HCT116 (cell line): ENCODE measurements at regions not wholly inside any gene's neighbourhood (a gene's known extent, or its start where the extent isn't known, plus 50 kb on each side); places are given as distances from the start of the nearest gene placed in this dataset.

ENCODE experiments used
- ATAC-seq: fragments of 200-7000 bp; cut with Tn5 transposase; 2 replicates; pipeline ENCODE4 v1.9.1; 2020; ENCODE audit warnings: mild to moderate bottlenecking, moderate library complexity
- BruUV-seq: library from RNA; stranded (reverse); fragments of 400-500 nt; replicated peaks from 2 replicates; lab custom pipeline; 2021; lab: Mats Ljungman, UMichigan
- CTCF ChIA-PET: fragments of 300-600 bp; sonication (Branson Sonifier 250); formaldehyde crosslinking; loops from one replicate; lab custom pipeline; 2021; ENCODE audit warnings: antibody characterized with exemption; lab: Charles Lee
- POLR2A ChIA-PET: fragments of 300-600, 350-600 bp; sonication (Branson Sonifier 250); formaldehyde crosslinking; loops from one replicate; lab custom pipeline; 2021; ENCODE audit warnings: antibody characterized with exemption; lab: Charles Lee
- RAD21 ChIA-PET, 2 experiments: fragments of 300-600 bp; sonication (Branson Sonifier 250); formaldehyde crosslinking; loops; one replicate each; lab custom pipeline; 2023; ENCODE audit warnings: low total read pairs in 2 of 2; ENCODE audit not compliant: uncharacterized antibody in 2 of 2, unreplicated experiment in 2 of 2, low non-redundant PET in 1 of 2; lab: Charles Lee
- DNase-seq: peaks from one replicate; pipeline ENCODE4 v3.0.0-alpha.2; 2010; ENCODE audit warnings: low read depth, low spot score
- H2AFZ ChIP-seq: fragments of 200-600 bp; shearing (Covaris generic), sonication (generic); 2 replicates; pipeline ENCODE4 v1.6.1; 2017; ENCODE audit warnings: low read depth, mixed run types, mixed read lengths, antibody characterized with exemption, low read length; ENCODE audit not compliant: poor library complexity, severe bottlenecking
- H3K27ac ChIP-seq: 2 replicates; pipeline ENCODE4 v1.5.1; 2012; ENCODE audit warnings: low read depth, low read length
- H3K27me3 ChIP-seq: fragments of 200-600 bp; sonication (generic); 2 replicates; pipeline ENCODE4 v1.6.1; 2016; ENCODE audit warnings: mixed run types, low read length, mixed read lengths; ENCODE audit not compliant: insufficient read depth
- H3K36me3 ChIP-seq, 2 experiments: fragments of 200-500 bp in 1 of 2; fragments of 200-600 bp in 1 of 2; sonication (Bioruptor generic) in 1 of 2; sonication (generic) in 1 of 2; 2 replicates each; pipeline versions ENCODE4 v1.5.1 to v1.6.1; 2014 to 2016; ENCODE audit warnings: low read length in 2 of 2, inconsistent platforms in 1 of 2, mixed read lengths in 1 of 2, mixed run types in 1 of 2; ENCODE audit not compliant: insufficient read depth in 2 of 2, control insufficient read depth in 1 of 2
- H3K4me1 ChIP-seq, 2 experiments: fragments of 200-600 bp in 1 of 2; sonication (generic) in 1 of 2; 2 replicates each; pipeline versions ENCODE4 v1.5.1 to v1.6.1; 2012 to 2017; ENCODE audit warnings: low read length in 2 of 2, inconsistent platforms in 1 of 2, mild to moderate bottlenecking in 1 of 2, mixed read lengths in 1 of 2, mixed run types in 1 of 2, moderate library complexity in 1 of 2; ENCODE audit not compliant: insufficient read depth in 2 of 2, control insufficient read depth in 1 of 2
- H3K4me2 ChIP-seq: fragments of 200-600 bp; sonication (generic); 2 replicates; pipeline ENCODE4 v1.6.1; 2017; ENCODE audit warnings: mixed run types, low read length, mixed read lengths
- H3K4me3 ChIP-seq, 2 experiments: fragments of 200-600 bp in 1 of 2; sonication (generic) in 1 of 2; replicated peaks in 1 of 2; 2 replicates each; pipeline ENCODE4 v1.5.1; 2011 to 2016; ENCODE audit warnings: low read length in 2 of 2, control low read depth in 1 of 2, low read depth in 1 of 2, mild to moderate bottlenecking in 1 of 2, mixed read lengths in 1 of 2, mixed run types in 1 of 2
- H3K79me2 ChIP-seq: fragments of 200-600 bp; sonication (generic); 2 replicates; pipeline ENCODE4 v1.6.1; 2017; ENCODE audit warnings: mild to moderate bottlenecking, mixed run types, low read length, moderate library complexity, mixed read lengths; ENCODE audit not compliant: insufficient read depth
- H3K9ac ChIP-seq: fragments of 200-600 bp; sonication (generic); 2 replicates; pipeline ENCODE4 v1.6.1; 2016; ENCODE audit warnings: low read length, mixed read lengths
- H3K9me2 ChIP-seq: fragments of 200-600 bp; sonication (generic), shearing (Covaris generic); 2 replicates; pipeline ENCODE4 v1.6.1; 2017; ENCODE audit warnings: mixed run types, mild to moderate bottlenecking, moderate library complexity; ENCODE audit not compliant: insufficient read depth
- H3K9me3 ChIP-seq, 2 experiments: fragments of 200-500 bp in 1 of 2; fragments of 200-600 bp in 1 of 2; sonication (Bioruptor generic) in 1 of 2; sonication (generic) in 1 of 2; 2 replicates each; pipeline ENCODE4 v1.6.1; 2014 to 2017; ENCODE audit warnings: low read length in 2 of 2, mixed read lengths in 2 of 2, inconsistent platforms in 1 of 2, low read depth in 1 of 2, mild to moderate bottlenecking in 1 of 2, mixed run types in 1 of 2, moderate library complexity in 1 of 2; ENCODE audit not compliant: control insufficient read depth in 1 of 2, insufficient read depth in 1 of 2
- H4K20me1 ChIP-seq: fragments of 200-600 bp; sonication (generic), shearing (Covaris generic); 2 replicates; pipeline ENCODE4 v1.6.1; 2017; ENCODE audit warnings: mixed run types, mild to moderate bottlenecking, moderate library complexity; ENCODE audit not compliant: insufficient read depth
- EGR1 ChIP-seq: IDR thresholded peaks from 2 replicates; pipeline ENCODE4 v1.6.1; 2012; ENCODE audit warnings: low read depth
- ELF1 ChIP-seq: IDR thresholded peaks from 2 replicates; pipeline ENCODE4 v1.6.1; 2012; ENCODE audit warnings: low read depth, borderline replicate concordance
- EZH2 ChIP-seq: fragments of 200-600 bp; sonication (generic); IDR thresholded peaks from 2 replicates; pipeline ENCODE4 v1.6.1; 2017; ENCODE audit warnings: antibody characterized with exemption, mixed run types
- EZH2phosphoT487 ChIP-seq: fragments of 200-600 bp; IDR thresholded peaks from 2 replicates; pipeline ENCODE4 v1.6.1; 2018; ENCODE audit warnings: antibody characterized with exemption, borderline replicate concordance
- FOSL1 ChIP-seq: IDR thresholded peaks from 2 replicates; pipeline ENCODE4 v1.6.1; 2012; ENCODE audit warnings: low read depth
- POLR2AphosphoS5 ChIP-seq: IDR thresholded peaks from 2 replicates; pipeline ENCODE4 v1.6.1; 2011; ENCODE audit warnings: mild to moderate bottlenecking, low read depth, low read length, moderate library complexity
- RAD21 ChIP-seq: IDR thresholded peaks from 2 replicates; pipeline ENCODE4 v1.6.1; 2012; ENCODE audit warnings: low read depth, mild to moderate bottlenecking
- YY1 ChIP-seq: IDR thresholded peaks from 2 replicates; pipeline ENCODE4 v1.6.1; 2011; ENCODE audit warnings: low read length, low read depth, moderate library complexity, mild to moderate bottlenecking; ENCODE audit not compliant: insufficient replicate concordance; ENCODE audit errors: extremely low read depth
- intact Hi-C: fragments of 100-400 bp; cut with micrococcal nuclease; formaldehyde crosslinking; loops from 2 replicates; pipeline ENCODE4 v1.10.0; 2022

GRCh38 chr11:101215069-101215468 is 85.5 kb upstream of the PGR start:
- no TSS peak for BruUV-seq
- H3K79me2 ChIP-seq = no peaks in the 10 kb centered on the region

GRCh38 chr11:101211407-101211975 is 81.9 kb upstream of the PGR start:
- Histone ChIP-seq H3K79me2 (no peaks in the 10 kb centered on the region), H3K9me2 (no peaks in the 10 kb centered on the region), H3K36me3 (no peaks in the 10 kb centered on the region), H3K27ac (no peak overlapping the region), H3K9ac (no peak overlapping the region), H3K4me3 (no peak overlapping the region), H2AFZ (no peak overlapping the region), H3K27me3 (no peaks in the 10 kb centered on the region), H4K20me1 (no peaks in the 10 kb centered on the region), H3K4me2 (no peak overlapping the region), H3K9me3 (no peaks in the 10 kb centered on the region; a peak in 1 of 4 replicates), H3K4me1 (no peaks in the 10 kb centered on the region)
- ATAC-seq = no peak
- BruUV-seq = no TSS peak
- no peak for DNase-seq
- no peak for TF ChIP-seq RAD21
- no peak for TF ChIP-seq EZH2phosphoT487
- TF ChIP-seq EZH2 = no peak
- TF ChIP-seq ELF1 = no peak
- TF ChIP-seq YY1 = no peak
- TF ChIP-seq POLR2AphosphoS5 = no peak
- ChIA-PET RAD21 (no interaction called here), POLR2A (no interaction called here), CTCF (no interaction called here)
- intact Hi-C loops = no loop called here

More at GRCh38 chr11:101215069-101215468, 85.5 kb upstream of the PGR start:
- Histone ChIP-seq H3K9me2 (no peaks in the 10 kb centered on the region), H3K4me1 (no peaks in the 10 kb centered on the region), H4K20me1 (no peaks in the 10 kb centered on the region), H3K36me3 (no peaks in the 10 kb centered on the region), H2AFZ (no peak overlapping the region), H3K4me2 (no peak overlapping the region), H3K4me3 (no peak overlapping the region), H3K9me3 (no peaks in the 10 kb centered on the region), H3K9ac (no peak overlapping the region), H3K27ac (no peak overlapping the region), H3K27me3 (no peaks in the 10 kb centered on the region)
- CTCF ChIA-PET = no interaction called here
- ATAC-seq = no peak
- intact Hi-C loops = no loop called here
- POLR2A ChIA-PET = no interaction called here
- no peak for DNase-seq
- RAD21 ChIA-PET = no interaction called here
- TF ChIP-seq FOSL1 = 0 out of 2 replicates have a peak, but pooled peaks have one; percentile 14
- TF ChIP-seq EGR1 = no peak
- no peak for TF ChIP-seq POLR2AphosphoS5
